Stimulated activated CD4-positive, alpha-beta T cell treated with anti-CD3 and anti-CD28 coated beads, Interleukin-2, amount 100 ng/mL, for 4 hours (primary cell): ENCODE measurements at regions not wholly inside any gene's neighbourhood (a gene's known extent, or its start where the extent isn't known, plus 50 kb on each side); places are given as distances from the start of the nearest gene placed in this dataset.
"Not testable (repeated sequence)": the region's sequence is repeated elsewhere in the genome, so short reads cannot be mapped to it uniquely, and the experiment has no call there.

Experiments
- DNase-seq: peaks from one replicate; pipeline ENCODE4 v3.0.0-alpha.2; 2020; ENCODE audit warnings: low read depth

DNA sequence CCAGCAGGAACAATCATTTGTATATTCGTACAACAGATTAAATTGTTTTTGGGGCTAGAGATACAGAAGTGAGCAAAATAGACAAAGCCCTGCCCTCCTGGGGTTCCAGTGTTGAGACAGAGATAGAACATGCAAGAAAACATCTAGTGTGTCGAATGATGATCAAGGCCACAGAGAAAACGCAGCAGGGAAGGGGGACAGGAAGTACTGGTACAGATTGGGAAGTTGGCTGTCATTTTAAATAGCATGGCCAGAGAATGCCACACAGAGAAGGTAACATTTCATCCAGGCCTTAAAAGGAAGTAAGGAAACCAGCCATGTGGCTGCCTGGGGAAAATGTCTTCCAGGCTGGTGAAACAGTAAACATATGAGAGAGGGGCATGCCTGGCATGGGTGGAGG lies 202.6 kb upstream of the MYLIP start:
- no peak for DNase-seq

DNA sequence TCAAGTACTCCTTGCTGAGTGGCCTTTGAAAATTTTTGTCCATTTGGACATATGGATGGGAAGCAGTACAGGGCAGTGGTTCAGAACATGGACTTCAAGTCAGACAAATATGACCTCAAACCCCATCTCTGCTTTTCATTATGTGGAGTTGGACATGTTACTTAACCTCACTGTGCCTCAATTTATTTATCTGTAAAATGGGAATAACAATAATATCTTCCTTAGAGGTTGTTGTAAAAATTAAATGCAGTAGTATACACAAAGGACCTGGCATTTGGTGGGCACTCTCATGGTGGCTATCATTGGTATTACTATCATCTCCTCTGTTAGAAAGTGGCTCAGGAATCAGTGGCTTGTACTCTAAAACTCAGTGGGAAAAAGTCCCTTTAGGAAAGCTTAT lies 204.0 kb upstream of the MYLIP start:
- no peak for DNase-seq

DNA sequence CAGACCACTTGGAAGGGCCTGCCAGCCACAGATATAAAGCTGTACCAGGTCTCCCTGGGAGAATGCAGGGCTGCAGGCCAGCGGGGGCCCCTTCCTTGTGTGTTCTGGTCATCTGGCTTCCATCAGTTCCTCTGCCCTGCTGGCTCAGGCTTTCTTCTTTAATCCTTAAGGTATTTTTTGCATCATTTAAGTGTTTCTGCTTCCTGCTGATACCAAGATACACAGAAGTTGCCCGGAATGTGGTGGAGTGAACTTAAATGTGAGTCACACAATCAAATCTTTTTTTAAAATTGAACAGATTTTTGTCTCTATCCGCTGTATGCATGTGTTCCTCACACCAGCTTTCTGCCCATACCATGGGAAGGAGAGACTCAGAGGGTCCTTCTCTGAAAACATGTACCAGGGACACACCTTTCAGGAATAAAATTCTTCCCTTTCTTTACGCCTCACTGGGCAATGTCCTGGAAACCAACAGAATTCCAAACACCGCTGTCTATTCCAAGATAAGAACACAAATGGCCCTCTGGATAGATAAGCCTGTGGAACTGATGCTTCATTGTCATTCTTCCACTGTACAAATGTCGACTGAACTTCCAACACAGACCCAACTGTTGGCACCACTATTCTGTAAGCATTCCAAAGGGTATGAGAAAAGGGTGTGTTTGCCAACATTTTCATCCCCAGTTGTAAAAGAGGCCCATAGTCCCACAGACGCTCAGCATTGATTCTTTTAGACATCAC lies 206.2 kb upstream of the MYLIP start:
- no peak for DNase-seq

DNA sequence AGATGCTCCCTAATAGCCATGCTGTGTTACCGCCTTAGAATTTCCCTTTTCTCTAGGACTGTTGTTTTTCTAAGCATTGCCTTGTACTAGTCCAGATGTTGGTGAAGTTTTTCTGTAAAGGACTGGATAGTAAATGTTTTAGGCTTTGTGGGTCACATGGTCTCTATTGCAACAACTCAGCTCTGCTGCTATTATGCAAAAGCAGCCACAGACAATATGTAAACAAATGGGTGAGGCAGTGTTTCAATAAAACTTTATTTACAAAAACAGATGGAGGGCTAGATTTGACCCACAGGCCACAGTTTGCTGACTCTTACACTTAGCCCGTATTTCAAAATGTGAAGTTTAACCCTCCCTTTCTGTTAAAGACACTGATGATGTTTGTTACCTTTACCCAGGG lies 207.6 kb upstream of the MYLIP start:
- no peak for DNase-seq

DNA sequence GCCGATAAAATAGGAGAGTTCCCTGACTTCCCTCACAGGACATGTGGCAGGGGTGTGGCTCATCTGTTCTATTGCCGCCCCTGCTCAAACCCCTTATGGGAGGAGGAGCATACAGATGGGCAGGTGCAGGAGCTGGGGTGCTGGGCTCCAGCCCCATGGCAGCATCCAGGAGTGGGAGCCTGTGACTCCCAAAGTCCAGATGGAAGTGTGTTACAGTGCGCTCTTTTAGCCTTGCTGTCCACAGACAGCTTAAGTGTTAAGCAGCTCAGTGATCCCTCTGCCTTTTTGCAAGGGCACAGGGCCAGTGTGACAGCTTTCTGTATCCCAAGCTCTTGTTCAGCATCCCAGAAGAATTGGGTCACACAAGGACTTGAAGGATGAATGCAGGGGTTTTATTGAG lies 212.3 kb upstream of the MYLIP start:
- no peak for DNase-seq

DNA sequence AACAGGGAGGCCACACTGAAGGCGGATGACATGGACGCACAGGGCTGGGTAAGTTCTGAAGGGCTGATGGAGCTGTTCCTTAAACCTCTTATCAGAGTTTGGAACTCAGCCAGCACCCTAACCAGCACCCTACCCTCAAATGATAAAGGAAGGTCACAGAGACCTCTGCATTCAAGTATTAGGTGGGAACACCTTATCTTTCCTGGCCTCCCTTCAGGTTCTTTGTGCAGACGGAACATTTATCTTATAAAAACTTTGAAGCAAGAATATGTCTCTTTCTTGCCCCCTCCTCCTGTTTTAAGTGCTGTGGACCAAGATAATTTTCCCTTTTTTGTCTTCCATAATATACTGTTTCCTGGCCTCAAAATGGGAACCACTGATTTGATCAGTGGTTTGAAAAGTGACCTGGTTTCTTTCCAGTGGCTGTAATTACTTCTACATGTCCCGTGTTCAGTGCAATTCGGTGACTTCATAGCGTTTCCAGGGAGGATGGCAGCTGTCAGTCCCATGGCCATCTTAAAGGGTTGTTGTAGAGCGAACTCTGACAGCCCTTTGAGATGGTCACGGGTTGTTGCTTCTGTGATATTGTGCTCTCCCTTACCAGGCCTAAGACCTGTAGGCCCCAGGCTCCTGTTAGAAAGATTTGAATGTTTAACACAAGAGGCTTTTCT lies 213.2 kb upstream of the MYLIP start:
- no peak for DNase-seq

DNA sequence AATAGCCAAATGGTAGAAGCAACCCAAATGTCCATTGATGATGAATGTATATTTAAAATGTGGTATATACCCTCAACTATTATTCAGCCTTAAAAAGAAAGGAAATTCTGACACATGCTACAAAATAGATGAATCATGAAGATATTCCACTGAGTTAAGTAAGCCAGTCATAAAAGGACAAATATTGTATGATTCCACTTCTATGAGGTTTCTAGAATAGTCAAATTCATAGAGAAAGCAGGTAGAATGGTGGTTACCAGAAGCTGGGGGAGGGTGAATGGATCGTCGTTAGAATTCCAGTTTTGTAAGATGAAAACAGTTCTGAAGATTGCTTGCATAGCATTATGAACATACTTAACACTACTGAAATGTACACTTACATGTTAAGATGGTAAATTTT lies 214.3 kb upstream of the MYLIP start:
- no peak for DNase-seq

DNA sequence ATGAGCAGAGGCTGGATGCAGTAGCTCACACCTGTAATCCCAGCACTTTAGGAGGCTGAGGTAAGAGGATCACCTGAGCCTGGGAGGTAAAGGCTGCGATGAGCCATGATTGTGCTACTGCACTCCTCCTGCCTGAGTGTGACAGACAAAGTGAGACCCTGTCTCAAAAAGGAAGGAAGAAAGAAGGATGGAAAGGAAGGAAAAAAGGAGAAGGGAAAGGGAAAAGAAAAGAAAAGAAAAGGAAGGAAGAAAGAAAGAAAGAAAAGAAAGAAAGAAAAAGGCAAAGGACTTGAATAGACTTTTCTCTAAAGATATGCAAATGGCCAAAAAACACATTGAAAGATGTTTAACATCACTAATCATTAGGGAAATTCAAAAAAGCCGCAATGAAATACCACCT lies 215.3 kb upstream of the MYLIP start:
- no peak for DNase-seq

DNA sequence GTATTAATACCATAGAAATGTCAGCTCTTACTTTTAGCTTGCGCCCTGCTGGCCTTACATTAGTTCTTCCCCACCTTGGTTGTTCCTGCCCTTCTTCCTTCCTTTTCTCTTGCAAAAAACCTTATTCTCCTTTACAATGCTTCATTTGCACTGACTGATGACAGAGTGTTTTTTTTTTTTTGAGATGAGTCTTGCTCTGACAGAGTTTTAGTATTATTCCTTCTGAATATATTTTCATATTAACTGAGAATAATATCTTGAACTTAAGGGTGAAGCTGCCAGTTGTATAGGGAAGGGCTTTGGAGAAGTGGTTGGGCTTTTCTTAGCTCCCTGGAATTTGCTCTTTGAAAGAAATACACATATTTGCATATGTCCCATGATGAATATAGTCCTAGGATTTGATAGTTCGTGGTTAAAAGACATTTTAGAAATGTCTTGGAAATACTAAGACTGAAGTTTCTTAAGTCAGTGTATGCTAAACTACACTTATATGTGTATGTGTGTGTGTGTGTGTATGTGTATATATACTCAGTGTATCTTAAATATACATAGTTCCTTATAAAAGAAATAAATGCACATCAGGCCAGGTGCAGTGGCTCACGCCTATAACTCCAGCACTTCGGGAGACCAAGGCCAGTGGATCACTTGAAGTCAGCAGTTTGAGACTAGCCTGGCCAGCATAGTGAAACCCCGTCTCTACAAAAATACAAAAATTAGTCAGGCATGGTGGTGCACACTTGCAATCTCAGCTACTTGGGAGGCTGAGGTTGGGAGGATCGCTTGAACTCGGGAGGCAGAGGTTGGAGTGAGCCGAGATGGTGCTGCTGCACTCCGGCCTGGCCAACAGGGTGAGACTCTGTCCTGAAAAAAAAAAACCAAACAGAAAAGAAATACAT lies 216.1 kb upstream of the MYLIP start:
- DNase-seq, result no peak

DNA sequence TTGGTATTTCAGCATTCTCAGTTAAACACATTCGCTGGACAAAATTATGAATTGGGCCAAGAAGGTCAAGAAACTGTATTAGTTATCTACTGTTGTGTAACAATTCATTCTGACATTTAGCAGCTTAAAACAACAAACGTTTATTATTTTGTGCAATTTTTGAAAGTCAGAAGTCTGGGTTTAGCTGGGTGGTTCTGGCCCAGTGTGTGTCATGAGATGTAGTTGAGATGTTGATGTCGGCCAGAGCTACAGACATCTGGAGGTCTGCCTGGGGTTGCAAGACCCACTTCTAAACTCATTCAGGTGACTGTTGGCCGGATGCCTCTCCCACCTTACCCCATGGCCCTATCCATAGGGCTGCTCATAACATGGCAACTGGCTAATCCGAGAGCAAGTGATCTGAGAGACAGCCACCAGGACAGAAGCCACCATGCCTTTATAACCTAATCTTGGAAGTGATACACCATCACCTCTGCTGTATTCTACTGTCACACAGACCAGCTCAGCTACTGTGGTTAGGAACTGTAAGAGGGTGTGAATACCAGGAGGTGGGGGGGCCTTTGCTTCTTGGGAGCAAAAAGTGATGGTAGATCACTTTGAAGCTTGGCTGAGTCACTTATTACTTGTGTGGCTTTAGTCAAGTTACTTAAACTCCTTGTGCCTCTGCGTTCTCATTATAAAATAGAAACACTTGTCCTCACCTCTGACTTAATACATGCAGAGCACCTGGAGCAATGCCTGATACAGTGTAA lies 217.0 kb upstream of the MYLIP start:
- no peak for DNase-seq

DNA sequence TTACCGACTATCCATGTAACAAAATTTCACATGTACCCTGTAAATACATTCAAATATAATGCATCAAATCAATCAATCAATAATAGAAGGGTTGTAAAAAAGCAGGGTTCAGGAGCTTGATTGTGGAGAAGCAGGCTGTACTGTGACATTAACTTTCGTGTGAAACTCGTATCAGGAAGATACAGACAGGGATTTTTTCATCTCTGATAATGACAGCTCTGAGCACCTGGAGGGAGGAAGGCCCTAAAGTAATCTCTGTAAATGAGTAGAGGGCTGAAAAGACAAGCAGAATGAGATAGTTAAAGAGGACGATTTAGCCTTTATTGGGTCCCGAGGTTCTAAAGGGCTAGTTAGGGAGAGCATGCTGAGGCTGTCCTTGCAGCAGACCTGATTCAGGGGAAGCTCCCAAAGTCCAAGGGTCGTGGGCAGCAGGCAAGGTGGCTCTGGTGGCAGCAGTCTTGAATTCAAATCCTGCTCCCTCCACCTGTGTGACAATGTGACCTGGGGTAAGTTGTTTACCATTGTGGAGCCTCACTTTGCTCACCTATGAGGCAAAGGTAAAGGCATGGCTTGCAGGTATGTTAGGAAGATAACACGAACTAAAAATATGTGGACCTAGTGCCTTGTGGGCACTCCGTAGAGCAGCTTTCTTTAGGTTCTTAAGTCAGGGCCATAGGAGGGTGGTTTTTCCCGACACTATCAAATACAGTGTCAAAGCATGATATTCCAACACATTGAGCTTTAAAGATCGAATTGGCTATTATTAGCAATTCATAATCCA lies 219.4 kb upstream of the MYLIP start:
- no peak for DNase-seq

DNA sequence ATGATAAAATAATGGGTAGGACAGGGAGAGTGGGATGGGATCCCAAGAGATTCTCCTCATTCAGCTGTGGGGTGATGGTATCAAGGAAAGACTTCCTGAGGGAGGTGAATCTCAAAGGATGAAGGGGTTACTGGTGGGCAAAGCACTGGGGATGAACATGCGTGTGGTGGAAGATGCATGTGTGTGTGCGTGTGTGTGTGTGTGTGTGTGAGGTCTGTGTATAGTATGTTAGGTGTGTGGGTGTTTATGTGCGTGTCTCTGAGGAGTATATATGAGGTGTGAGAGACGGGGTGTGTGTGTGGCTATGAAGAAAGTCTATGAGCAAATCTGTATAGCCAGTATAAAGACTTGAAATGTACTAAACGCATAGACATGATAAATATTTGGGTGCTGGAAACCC lies 220.0 kb upstream of the MYLIP start:
- DNase-seq, result no peak

DNA sequence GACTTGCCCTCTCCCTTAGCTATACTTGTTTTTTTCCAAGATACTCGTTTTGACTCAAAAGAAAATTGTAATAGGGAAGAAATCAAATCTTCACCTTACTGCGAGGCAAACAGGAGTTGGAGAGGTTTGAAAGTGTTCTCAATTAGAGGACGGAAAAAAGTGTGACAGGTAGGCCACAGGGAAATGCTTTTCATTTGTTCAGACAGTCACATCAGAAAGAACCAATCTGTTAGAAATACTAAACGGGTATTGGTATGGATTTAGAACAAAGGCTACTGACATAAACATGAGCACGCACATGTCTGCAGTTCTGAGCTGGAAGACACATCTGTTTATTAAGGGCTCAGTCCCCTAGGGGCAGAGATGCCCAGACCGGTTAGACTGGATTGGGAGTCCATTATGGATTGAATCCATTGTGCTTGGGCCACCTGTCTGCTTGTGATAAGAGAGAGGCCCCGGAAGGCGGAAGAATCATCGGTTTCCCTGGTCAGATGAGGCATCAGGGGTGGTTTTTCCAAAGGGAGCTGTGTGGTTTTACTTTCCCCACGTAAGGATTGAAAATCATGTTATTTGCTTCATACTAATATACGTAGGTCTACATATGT lies 220.9 kb upstream of the MYLIP start:
- no peak for DNase-seq

DNA sequence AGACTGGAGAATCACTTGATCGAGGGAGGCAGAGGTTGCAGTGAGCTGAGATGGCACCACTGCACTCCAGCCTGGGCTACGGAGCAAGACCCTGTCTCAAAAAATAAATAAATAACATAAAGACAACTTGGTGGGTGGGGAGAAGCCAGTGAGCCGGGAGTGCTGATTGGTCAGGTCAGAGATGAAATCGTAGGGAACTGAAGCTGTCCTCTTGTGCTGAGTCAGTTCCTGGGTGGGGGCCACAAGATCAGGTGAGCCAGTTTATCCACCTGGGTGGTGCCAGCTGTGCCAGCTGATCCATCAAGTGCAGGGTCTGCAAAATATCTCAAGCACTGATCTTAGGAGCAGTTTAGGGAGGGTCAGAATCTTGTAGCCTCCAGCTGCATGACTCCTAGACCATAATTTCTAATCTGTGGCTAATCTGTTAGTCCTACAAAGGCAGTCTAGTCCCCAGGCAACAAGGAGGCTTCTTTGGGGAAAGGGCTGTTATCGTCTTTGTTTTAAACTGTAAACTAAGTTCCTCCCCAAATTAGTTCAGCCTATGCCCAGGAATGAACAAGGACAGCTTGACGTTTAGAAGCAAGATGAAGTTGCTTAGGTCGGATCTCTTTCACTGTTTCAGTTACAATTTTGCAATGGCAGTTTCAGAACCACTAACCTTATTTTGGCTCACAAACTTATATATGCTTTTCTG lies 221.5 kb upstream of the MYLIP start:
- not testable (repeated sequence) for DNase-seq

DNA sequence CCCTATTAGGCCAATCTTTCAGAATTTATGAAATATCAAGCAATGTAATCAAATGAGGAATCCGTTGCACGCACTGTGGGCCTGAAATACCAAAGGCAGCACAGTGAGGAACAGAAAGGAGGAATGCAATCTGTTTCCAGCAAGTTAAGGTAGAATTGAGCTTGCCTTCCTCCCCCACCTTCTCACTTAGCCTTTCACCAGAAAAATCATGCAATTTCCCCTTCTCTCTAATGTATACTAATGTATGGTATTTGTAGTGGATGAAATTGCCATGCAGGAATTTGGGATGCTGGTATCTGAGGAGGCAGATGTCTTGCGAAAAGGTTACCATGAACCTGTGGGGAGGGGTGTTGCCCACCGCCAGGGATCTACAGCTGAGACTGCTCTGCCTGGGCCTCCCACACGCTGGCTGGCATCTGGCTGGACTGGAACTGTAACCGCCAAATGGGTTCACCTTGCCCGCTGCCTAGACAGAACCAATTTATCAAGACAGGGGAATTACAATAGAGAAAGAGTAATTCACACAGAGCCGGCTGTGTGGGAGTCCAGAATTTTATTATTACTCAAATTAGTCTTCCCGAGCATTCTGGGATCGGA lies 222.4 kb upstream of the MYLIP start:
- DNase-seq, result no peak

DNA sequence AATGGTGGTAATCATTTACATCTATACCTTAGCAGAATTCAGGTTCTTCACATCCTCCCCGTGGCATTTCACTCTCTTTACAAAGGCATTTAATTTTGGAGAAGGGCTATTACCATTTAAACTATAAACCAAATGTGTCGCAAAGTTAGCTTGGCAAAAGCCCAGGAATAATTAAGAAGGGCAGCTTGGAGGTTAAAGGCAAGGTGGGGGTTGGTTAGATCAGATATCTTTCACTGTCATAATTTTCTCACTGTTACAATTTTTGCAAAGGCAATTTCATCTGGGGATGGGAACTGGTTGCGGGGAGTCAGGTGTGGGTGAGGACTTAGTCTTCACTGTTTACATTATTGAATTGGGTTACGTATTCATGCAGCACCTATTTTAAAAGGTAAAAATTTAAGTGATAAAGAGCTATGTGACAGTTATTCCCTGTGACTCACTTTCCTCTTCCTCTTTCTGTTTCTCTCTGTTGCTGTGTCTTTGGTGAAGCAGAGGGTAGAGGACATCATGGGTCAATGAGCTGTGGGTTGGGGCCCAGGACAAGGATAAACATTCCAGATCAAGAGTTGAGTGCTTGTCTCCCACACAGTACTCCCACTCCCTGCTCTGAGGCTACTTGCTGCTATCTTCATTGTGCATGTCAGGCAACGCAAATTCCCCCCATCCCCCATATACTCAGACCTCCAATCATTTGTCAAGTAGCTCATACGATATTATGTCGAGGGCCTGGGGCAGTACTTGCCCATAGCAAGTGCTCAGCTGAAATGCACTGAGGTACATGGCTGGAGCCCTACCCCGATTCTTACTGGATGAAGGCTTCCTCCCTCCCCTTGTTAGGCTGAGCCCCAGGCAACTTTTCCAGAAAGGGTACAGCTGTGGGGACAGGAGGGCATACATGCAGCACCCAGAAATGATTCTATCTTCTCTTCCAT lies 223.1 kb upstream of the MYLIP start:
- DNase-seq, result no peak

DNA sequence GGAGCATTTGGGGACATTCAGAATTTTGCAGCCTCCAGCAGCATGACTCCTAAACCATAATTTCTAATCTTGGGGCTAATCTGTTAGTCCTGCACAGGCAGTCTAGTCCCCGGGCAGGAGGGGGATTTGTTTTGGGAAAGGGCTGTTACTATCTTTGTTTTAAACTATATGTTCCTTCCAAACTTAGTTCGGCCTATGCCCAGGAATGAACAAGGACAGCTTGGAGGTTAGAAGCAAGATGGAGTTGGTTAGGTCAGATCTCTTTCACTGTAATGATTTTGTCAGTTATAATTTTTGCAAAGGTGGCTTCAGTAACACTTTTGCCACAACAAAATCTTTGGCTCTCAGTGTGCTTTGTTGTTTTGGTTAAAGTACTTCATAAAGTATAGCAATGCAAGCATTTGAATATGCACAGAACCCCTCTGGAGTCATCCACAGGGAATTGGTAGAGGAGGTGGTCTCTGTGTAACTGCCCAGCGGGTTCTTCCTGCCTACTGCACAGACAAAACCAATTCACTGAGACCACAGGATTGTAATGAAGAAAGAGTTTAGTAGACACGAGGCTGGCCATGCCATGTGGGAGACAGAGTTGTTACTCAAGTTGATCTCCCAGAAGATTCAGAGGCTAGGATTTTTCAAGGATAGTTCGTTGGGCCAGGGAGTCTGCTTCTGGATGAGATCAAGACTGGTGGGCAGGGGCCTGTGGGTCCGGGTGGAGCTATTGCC lies 224.1 kb upstream of the MYLIP start:
- no peak for DNase-seq
